ENCODE measurements at regions not wholly inside any gene's neighbourhood (a gene's known extent, or its start where the extent isn't known, plus 50 kb on each side); places are given as distances from the start of the nearest gene placed in this dataset.
"Not testable (repeated sequence)": the region's sequence is repeated elsewhere in the genome, so short reads cannot be mapped to it uniquely, and the experiment has no call there.

DNA sequence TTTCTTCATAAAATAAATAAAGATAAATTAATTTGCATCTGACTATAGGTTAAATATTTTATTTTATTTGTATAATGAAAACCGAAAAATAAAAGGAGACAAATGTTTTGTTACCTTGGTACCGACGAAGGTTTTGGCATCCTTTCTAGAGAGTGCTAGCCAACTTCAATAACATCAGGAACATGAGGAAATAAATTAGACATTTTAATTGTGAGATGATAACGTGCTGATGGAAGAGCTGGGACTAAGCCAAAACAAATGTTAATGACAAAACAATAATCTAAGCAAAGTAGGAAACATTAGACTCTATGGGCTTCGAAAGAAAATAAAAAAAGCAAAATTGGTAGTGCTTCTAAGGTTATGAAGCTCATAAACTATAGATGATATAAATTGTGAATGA is 201.0 kb downstream of the IRX2 start:
- in situ Hi-C loops (cut with MboI; ENCODE audit: low pct_unique_long_range_greater_than_20kb in 2 of 9, low sequenced_read_pairs in 9 of 9, unreplicated experiment in 9 of 9) = no loop called here
- H3K4me3 ChIP-seq = no peak overlapping the region
- WGBS, 10 experiments = 0 to 100% (median 71%) methylated on average over 3 to 5 of the region's 5 CpGs
- no peaks in the 10 kb centered on the region for H3K4me1 ChIP-seq (replicated peaks in 1 of 2)
- no peak overlapping the region for H3K27ac ChIP-seq
- no peak for ATAC-seq (replicated peaks in 6 of 8)

DNA sequence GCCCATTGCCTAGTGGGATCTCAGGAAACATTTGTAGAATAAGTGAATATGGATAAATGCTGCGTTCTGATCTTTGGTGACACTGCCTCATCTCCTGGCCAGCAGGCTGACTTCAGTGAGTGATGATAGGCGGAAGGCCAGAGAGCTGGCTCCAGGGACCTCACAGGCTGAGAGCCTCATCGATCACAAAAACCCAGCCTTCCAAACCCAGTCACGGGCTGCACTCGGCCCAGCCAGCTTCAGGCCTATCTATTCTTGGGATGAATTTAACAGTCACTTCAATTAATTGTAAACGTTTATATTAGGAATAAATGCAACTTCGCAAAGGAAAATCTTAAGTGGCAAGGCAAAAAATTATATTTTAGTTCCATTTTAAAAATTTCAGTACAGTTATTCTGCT is 201.6 kb downstream of the IRX2 start:
- 11 to 92% (median 65%) methylated on average over 2 to 6 of the region's 7 CpGs for WGBS, 10 experiments
- Histone ChIP-seq H3K4me1 (replicated peaks in 1 of 2) (no peaks in the 10 kb centered on the region), H3K27ac (no peak overlapping the region), H3K4me3 (no peak overlapping the region)
- no peak for ATAC-seq (replicated peaks in 6 of 8)
- in situ Hi-C loops (cut with MboI; ENCODE audit: low pct_unique_long_range_greater_than_20kb in 2 of 9, low sequenced_read_pairs in 9 of 9, unreplicated experiment in 9 of 9) = no loop called here

DNA sequence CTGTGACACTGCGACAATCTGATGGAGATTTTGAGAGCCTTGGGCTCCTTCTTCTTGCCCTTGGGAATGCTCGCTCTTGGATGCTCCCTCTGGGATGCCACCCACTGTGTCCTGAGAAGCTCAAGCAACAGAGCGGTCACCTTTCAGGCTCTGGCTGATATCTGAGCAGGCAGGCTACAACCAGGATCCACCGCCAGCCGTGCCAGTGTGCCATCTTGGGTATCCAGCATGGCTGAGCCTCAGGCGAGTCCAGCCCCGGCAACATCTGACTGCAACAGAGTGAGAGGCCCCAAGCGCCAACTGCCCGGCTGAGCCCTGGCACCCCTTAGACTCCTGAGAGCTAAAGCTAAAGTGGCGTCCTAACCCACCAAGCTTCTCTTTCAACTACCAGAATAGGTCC is 202.1 kb downstream of the IRX2 start:
- in situ Hi-C loops (cut with MboI; ENCODE audit: low pct_unique_long_range_greater_than_20kb in 2 of 9, low sequenced_read_pairs in 9 of 9, unreplicated experiment in 9 of 9) = no loop called here
- H3K4me1 ChIP-seq (replicated peaks in 1 of 2) = peaks cover 0 to 2% of the 10 kb centered on the region in 2 donors
- WGBS, 10 experiments = 17 to 97% (median 83%) methylated on average over 1 to 8 of the region's 10 CpGs; no CpG with 5 or more reads in 3 of the 10 experiments

DNA sequence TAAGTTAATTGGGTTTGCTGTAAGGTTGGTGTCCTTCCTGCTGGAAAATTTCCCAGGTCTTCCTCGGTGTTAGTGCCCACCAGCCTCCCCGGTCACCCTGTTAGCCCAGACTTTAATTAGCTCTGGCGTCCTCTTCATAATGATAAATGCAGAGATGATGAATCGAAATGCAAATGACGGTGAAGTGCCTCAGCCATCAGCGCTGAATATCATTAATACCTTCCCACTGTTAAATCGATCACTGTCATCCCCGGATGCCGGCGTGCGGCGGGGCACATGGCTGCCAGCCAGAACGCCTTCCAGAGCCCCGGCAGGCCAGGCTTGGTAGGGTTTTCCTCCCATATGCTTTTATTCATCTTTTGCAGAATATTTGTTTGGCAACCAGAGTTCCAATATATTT is 204.5 kb downstream of the IRX2 start:
- H3K4me3 ChIP-seq = no peak overlapping the region
- H3K4me1 ChIP-seq (replicated peaks in 1 of 2) = peaks cover 0 to 15% of the 10 kb centered on the region in 2 donors
- in situ Hi-C loops (cut with MboI; ENCODE audit: low pct_unique_long_range_greater_than_20kb in 2 of 9, low sequenced_read_pairs in 9 of 9, unreplicated experiment in 9 of 9) = no loop called here
- ATAC-seq (replicated peaks in 6 of 8) = peak in 1 of 8 experiments; percentile 39
- no peak overlapping the region for H3K27ac ChIP-seq
- WGBS, 10 experiments = 17 to 100% (median 84%) methylated on average over 2 to 13 of the region's 14 CpGs; no CpG with 5 or more reads in 1 of the 10 experiments

More for the DNA sequence above, 202.1 kb downstream of the IRX2 start:
- Histone ChIP-seq H3K27ac (no peak overlapping the region), H3K4me3 (no peak overlapping the region)
- no peak for ATAC-seq (replicated peaks in 6 of 8)

DNA sequence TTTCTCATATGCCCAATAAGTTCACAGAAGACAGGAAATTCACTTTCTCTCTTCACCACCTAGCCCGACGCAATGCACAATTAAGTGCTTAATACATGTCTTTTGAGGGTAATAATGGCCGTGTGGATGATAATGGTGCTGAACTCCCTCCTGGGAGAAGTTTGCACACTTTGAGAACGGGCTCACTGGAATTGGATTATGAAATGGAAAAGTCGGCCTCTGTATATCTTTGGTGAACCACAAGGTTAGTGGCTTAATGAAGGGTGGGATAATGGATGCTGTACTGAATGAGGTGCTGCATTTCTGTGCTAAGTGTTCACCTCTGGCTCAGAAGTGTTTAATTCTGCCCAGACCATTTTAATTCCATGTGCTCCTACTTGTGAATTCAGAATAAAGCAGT is 207.5 kb downstream of the IRX2 start:
- in situ Hi-C loops (cut with MboI; ENCODE audit: low pct_unique_long_range_greater_than_20kb in 2 of 9, low sequenced_read_pairs in 9 of 9, unreplicated experiment in 9 of 9) = no loop called here
- Histone ChIP-seq H3K4me1 (replicated peaks in 1 of 2) (peaks cover 0 to 15% of the 10 kb centered on the region in 2 donors), H3K27ac (no peak overlapping the region), H3K4me3 (no peak overlapping the region)
- peak in 1 of 8 experiments; percentile 32 for ATAC-seq (replicated peaks in 6 of 8)
- WGBS, 10 experiments = 0 to 80% (median 36%) methylated on average over 1 to 5 of the region's 5 CpGs; no CpG with 5 or more reads in 2 of the 10 experiments

DNA sequence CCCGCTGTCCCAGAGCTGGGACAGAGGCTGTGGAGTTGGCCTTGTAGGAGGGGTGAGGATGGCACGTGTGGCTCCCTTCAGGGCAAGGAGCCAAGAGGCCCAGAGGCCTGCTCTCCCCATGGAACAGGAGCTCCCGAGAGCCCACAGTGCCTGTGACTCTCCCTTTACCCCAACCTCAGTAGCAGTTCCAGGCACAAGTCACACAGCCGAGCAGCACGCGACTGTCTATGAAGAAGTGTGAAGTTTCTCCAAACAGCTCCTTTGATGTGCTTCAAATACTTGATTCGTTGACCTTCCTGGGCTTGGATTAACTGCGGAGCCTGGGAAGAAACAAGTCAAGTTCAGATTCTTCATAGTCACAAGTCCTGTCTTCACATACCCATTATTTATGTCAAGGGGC is 208.7 kb downstream of the IRX2 start:
- no peak for ATAC-seq (replicated peaks in 6 of 8)
- 29 to 100% (median 60%) methylated on average over 1 of the region's 8 CpGs; no CpG with 5 or more reads in 4 of the 10 experiments for WGBS, 10 experiments
- Histone ChIP-seq H3K4me1 (replicated peaks in 1 of 2) (peaks cover 0 to 15% of the 10 kb centered on the region in 2 donors), H3K27ac (no peak overlapping the region), H3K4me3 (no peak overlapping the region)
- in situ Hi-C loops (cut with MboI; ENCODE audit: low pct_unique_long_range_greater_than_20kb in 2 of 9, low sequenced_read_pairs in 9 of 9, unreplicated experiment in 9 of 9) = no loop called here

DNA sequence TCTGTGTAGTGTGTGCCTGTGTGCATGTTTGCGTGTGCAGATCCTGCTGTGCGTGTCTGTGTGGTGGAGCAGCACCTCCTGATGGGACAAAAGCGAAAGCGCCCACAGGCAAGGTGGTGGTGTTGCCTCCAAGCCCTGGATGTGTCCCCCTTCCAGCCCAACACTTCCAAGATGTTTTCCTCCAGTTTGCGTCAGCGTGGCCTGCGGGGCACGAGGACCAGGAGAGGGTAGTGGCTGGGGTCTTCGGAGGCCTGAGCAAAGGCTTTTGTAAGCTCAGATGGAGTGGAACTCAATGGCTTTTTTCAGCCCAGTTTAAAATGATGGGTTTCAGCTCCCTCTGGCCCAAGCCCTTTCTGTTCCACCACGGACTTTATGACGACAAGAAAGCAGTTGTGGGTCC is 209.5 kb downstream of the IRX2 start:
- WGBS, 10 experiments = 33 to 100% (median 82%) methylated on average over 2 to 10 of the region's 11 CpGs; no CpG with 5 or more reads in 4 of the 10 experiments
- no peak overlapping the region for H3K27ac ChIP-seq
- no peak overlapping the region for H3K4me3 ChIP-seq
- in situ Hi-C loops (cut with MboI; ENCODE audit: low pct_unique_long_range_greater_than_20kb in 2 of 9, low sequenced_read_pairs in 9 of 9, unreplicated experiment in 9 of 9) = no loop called here
- no peak for ATAC-seq (replicated peaks in 6 of 8)
- H3K4me1 ChIP-seq (replicated peaks in 1 of 2) = peaks cover 0 to 16% of the 10 kb centered on the region in 2 donors

DNA sequence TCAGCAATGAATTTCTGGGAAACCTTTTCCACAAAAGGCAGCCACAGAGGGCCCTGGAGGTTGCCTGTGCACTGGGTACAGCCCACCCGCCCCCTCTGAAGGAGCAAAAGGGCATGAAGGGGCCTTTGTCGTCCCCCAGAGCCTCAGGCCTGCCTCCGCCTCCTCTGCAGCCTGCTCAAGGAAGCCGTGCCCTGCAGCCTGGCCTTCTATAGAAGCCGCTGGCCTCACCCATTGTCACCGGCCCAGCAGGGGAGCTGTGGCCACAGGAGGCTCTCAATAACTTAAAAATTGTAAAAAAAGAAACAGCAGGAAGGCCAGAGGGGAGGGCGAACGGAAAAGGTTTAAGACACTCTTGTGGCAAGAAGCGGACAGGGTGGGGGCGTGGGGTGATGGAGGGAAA is 213.3 kb downstream of the IRX2 start:
- peak in 4 of 8 experiments; percentile 51 to 81 (median 80) for ATAC-seq (replicated peaks in 6 of 8)
- 0 to 61% (median 24%) methylated on average over 1 to 7 of the region's 10 CpGs for WGBS, 10 experiments

DNA sequence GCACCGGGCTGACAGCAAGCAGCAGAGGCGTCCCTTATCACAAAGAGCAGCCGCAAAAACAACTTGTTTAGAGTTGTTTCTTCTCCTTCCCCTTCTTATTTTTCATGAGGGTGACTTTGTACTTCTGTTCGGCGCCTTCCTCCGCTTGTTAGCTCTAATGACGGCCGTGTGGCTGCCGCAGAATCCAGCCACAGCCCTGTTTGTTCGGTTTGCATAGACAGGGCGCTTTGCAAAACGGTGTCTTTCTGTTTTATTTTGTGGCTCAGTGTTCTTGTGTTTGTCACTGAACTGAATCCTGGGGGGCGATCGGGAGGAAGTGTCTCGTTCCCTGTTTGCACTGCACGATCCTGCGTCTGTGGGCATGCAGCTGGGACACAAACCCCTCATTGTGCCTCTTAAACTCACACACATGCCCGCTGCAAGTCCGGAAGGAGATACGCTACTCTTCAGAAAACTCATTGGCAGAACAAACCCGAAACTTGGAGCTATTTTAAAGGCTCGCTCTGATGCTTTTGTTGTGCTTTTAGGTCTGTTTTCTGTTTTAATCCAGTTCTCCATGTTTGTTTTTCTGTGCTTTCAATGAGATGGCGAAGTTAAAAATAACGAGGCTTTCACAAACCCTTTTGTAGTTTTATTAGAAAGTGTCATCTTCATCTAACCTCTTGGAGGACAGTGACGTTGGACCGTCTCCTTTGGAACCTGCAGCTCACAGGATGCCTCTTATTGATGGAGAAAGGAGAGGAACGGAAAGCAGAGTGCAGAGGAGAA is 213.9 kb downstream of the IRX2 start:
- WGBS, 10 experiments = 0 to 100% (median 24%) methylated on average over 2 to 20 of the region's 27 CpGs; no CpG with 5 or more reads in 1 of the 10 experiments
- Histone ChIP-seq H3K4me1 (replicated peaks in 1 of 2) (peaks cover 0 to 6% of the 10 kb centered on the region in 2 donors), H3K27ac (no peak overlapping the region), H3K4me3 (no peak overlapping the region)
- in situ Hi-C loops (cut with MboI; ENCODE audit: low pct_unique_long_range_greater_than_20kb in 2 of 9, low sequenced_read_pairs in 9 of 9, unreplicated experiment in 9 of 9) = no loop called here
- ATAC-seq (replicated peaks in 6 of 8) = peak in 3 of 8 experiments; percentile 21 to 47 (median 27)

More for the DNA sequence above, 213.3 kb downstream of the IRX2 start:
- no peak overlapping the region for H3K27ac ChIP-seq
- no peak overlapping the region for H3K4me3 ChIP-seq
- peaks cover 0 to 7% of the 10 kb centered on the region in 2 donors for H3K4me1 ChIP-seq (replicated peaks in 1 of 2)
- in situ Hi-C loops (cut with MboI; ENCODE audit: low pct_unique_long_range_greater_than_20kb in 2 of 9, low sequenced_read_pairs in 9 of 9, unreplicated experiment in 9 of 9) = no loop called here

DNA sequence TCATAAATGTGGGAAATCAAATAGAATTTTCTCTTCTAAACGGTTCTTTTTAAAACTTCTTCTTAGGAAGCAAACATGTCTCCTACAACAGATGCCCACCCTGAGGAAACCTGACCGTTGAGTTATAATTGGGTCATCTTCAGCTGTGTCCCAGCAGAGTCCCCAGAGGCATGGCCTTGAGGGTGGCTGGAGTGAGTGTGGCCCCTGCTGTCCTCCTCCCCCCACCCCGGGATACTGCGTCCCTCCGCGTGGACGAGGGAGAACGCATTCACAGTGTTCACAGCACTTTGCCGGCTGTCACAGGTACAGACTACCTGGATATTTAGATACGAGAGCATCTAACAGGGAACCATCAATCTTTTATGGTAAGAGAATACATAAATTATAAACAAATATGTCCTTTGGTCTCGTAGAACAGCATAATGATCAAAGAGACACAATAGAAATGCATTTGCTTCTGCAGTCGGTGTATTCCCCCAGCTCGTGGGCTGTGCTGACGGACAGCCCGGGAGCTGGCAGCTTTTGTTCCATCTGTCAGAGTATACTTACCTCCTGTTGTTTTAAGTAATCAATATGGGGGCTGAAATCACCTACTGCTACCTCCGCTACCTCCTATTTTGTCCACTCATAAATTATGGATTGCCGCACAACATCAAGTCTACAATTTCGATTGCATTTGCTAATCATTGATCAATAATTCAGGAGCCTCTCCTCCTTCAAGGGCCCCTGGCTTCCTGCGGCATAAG is 214.7 kb downstream of the IRX2 start:
- peaks cover 0 to 6% of the 10 kb centered on the region in 2 donors for H3K4me1 ChIP-seq (replicated peaks in 1 of 2)
- in situ Hi-C loops (cut with MboI; ENCODE audit: low pct_unique_long_range_greater_than_20kb in 2 of 9, low sequenced_read_pairs in 9 of 9, unreplicated experiment in 9 of 9) = no loop called here
- no peak overlapping the region for H3K27ac ChIP-seq
- peak in 3 of 8 experiments; percentile 51 to 64 (median 60) for ATAC-seq (replicated peaks in 6 of 8)
- H3K4me3 ChIP-seq = no peak overlapping the region
- WGBS, 10 experiments = 22 to 67% (median 39%) methylated on average over 5 to 18 of the region's 19 CpGs; no CpG with 5 or more reads in 2 of the 10 experiments

DNA sequence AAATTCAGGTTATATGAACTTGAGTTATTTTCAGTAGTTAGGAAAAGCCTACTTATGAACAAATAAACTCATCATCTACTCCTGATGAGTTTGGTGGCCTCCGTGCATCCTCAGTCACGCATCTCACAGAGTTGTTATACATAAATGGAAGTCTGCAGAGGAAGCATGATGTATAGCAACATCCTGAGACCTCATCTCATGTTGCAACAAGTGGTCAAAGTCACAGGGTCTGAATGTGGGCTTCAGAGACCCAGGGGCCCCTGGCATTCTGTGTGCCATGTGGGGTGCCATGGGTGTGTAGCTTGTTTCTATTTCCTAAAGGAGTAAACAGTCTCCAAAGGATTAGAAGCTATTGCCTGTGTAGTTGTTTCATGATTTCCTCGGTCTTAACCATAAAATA is 216.5 kb downstream of the IRX2 start:
- no peak for ATAC-seq (replicated peaks in 6 of 8)
- in situ Hi-C loops (cut with MboI; ENCODE audit: low pct_unique_long_range_greater_than_20kb in 2 of 9, low sequenced_read_pairs in 9 of 9, unreplicated experiment in 9 of 9) = no loop called here
- 0 to 100% (median 38%) methylated on average over 1 to 3 of the region's 3 CpGs; no CpG with 5 or more reads in 3 of the 10 experiments for WGBS, 10 experiments
- Histone ChIP-seq H3K4me1 (replicated peaks in 1 of 2) (peaks cover 0 to 6% of the 10 kb centered on the region in 2 donors), H3K27ac (no peak overlapping the region), H3K4me3 (no peak overlapping the region)

DNA sequence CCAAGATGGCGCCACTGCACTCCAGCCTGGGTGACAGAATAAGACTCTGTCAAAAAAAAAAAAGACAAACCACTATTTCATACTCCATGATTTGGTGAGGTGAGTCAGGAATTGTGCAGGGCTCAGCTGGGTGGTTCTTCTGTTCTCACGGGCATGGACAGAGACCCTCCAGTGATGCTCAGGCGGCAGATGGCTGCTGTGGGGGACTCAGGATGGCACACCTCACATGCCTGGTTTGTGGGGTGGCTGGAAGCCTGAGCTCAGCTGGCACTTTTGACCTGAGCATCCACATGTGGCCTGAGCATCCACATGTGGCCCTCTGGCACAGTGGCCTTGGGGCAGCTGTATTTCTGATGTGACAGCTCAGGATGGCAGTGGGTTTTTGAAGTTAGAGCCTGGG is 217.2 kb downstream of the IRX2 start:
- no peak overlapping the region for H3K4me3 ChIP-seq
- in situ Hi-C loops (cut with MboI; ENCODE audit: low pct_unique_long_range_greater_than_20kb in 2 of 9, low sequenced_read_pairs in 9 of 9, unreplicated experiment in 9 of 9) = no loop called here
- peaks cover 0 to 6% of the 10 kb centered on the region in 2 donors for H3K4me1 ChIP-seq (replicated peaks in 1 of 2)
- WGBS, 10 experiments = 0 to 100% (median 10%) methylated on average over 1 to 2 of the region's 3 CpGs; no CpG with 5 or more reads in 5 of the 10 experiments
- H3K27ac ChIP-seq = no peak overlapping the region
- ATAC-seq (replicated peaks in 6 of 8) = no peak

DNA sequence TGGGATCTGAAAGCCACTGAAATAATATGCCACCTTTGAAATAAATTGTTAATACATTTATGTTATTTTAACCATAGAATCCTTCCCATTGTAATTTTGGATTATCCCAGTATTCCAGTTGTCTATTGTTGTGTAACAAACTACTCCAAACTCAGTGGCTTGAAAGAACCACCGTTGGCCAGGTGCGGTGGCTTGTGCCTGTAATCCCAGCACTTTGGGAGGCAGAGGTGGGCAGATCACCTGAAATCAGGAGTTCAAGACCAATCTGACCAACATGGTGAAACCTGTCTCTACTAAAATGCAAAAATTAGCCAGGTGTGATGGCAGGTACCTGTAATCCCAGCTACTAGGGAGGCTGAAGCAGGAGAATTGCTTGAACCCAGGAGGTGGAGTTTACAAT is 217.6 kb downstream of the IRX2 start:
- ATAC-seq (replicated peaks in 6 of 8); in situ Hi-C loops (cut with MboI; ENCODE audit: low pct_unique_long_range_greater_than_20kb in 2 of 9, low sequenced_read_pairs in 9 of 9, unreplicated experiment in 9 of 9); H3K4me1 ChIP-seq (replicated peaks in 1 of 2); H3K27ac ChIP-seq; H3K4me3 ChIP-seq: not testable (repeated sequence)
- 25 to 100% (median 48%) methylated on average over 1 to 2 of the region's 2 CpGs; no CpG with 5 or more reads in 5 of the 10 experiments for WGBS, 10 experiments

All from motor neuron (in vitro differentiated cells).